Parathyroid adenoma (tissue), 2 donors: ENCODE measurements at regions not wholly inside any gene's neighbourhood (a gene's known extent, or its start where the extent isn't known, plus 50 kb on each side); places are given as distances from the start of the nearest gene placed in this dataset.

Source experiments
- H2AFZ ChIP-seq: fragments of 300-600 bp; sonication (generic); one replicate; pipeline ENCODE4 v1.7.0; 2017; ENCODE audit warnings: antibody characterized with exemption, mild to moderate bottlenecking
- H3K27ac ChIP-seq: fragments of 300-600 bp; sonication (generic); one replicate; pipeline ENCODE4 v1.7.0; 2017
- H3K27me3 ChIP-seq: fragments of 300-600 bp; sonication (generic); one replicate; pipeline ENCODE4 v1.7.0; 2017; ENCODE audit warnings: low read length; ENCODE audit not compliant: control insufficient read depth, insufficient read depth
- H3K36me3 ChIP-seq: fragments of 300-600 bp; sonication (generic); one replicate; pipeline ENCODE4 v1.7.0; 2017; ENCODE audit warnings: low read length; ENCODE audit not compliant: control insufficient read depth, insufficient read depth
- H3K4me1 ChIP-seq: fragments of 300-600 bp; sonication (generic); one replicate; pipeline ENCODE4 v1.7.0; 2017; ENCODE audit warnings: control low read depth
- H3K4me2 ChIP-seq: fragments of 300-600 bp; sonication (generic); one replicate; pipeline ENCODE4 v1.7.0; 2017; ENCODE audit warnings: low read length
- H3K4me3 ChIP-seq: fragments of 300-600 bp; sonication (generic); one replicate; pipeline ENCODE4 v1.7.0; 2017; ENCODE audit warnings: low read depth, low read length
- H3K79me2 ChIP-seq: fragments of 300-600 bp; sonication (generic); one replicate; pipeline ENCODE4 v1.7.0; 2017; ENCODE audit warnings: control low read depth
- H3K9ac ChIP-seq: fragments of 300-600 bp; sonication (generic); one replicate; pipeline ENCODE4 v1.7.0; 2017; ENCODE audit warnings: mild to moderate bottlenecking
- H3K9me3 ChIP-seq: fragments of 300-600 bp; sonication (generic); one replicate; pipeline ENCODE4 v1.7.0; 2017; ENCODE audit warnings: low read length; ENCODE audit not compliant: control insufficient read depth
- TF ChIP-seq, protein P1 (sequence below): fragments of 300-600 bp; sonication (generic); IDR thresholded peaks from one replicate; pipeline ENCODE4 v1.7.0; 2017; ENCODE audit warnings: antibody characterized with exemption, mild to moderate bottlenecking
- donor health status: primary hyperparathyroidism.

- Histone ChIP-seq H3K36me3 (no peaks in the 10 kb centered on the region), H3K9ac (no peak overlapping the region), H3K9me3 (no peaks in the 10 kb centered on the region), H3K4me1 (no peaks in the 10 kb centered on the region), H3K4me3 (no peak overlapping the region), H3K4me2 (no peak overlapping the region), H2AFZ (no peak overlapping the region), H3K79me2 (no peaks in the 10 kb centered on the region), H3K27me3 (no peaks in the 10 kb centered on the region), H3K27ac (no peak overlapping the region)
- TF ChIP-seq, protein P1, sequence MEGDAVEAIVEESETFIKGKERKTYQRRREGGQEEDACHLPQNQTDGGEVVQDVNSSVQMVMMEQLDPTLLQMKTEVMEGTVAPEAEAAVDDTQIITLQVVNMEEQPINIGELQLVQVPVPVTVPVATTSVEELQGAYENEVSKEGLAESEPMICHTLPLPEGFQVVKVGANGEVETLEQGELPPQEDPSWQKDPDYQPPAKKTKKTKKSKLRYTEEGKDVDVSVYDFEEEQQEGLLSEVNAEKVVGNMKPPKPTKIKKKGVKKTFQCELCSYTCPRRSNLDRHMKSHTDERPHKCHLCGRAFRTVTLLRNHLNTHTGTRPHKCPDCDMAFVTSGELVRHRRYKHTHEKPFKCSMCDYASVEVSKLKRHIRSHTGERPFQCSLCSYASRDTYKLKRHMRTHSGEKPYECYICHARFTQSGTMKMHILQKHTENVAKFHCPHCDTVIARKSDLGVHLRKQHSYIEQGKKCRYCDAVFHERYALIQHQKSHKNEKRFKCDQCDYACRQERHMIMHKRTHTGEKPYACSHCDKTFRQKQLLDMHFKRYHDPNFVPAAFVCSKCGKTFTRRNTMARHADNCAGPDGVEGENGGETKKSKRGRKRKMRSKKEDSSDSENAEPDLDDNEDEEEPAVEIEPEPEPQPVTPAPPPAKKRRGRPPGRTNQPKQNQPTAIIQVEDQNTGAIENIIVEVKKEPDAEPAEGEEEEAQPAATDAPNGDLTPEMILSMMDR = no peak
Measured at GRCh38 chr20:55793986-55794385, 211.3 kb downstream of the CBLN4 start.

DNA sequence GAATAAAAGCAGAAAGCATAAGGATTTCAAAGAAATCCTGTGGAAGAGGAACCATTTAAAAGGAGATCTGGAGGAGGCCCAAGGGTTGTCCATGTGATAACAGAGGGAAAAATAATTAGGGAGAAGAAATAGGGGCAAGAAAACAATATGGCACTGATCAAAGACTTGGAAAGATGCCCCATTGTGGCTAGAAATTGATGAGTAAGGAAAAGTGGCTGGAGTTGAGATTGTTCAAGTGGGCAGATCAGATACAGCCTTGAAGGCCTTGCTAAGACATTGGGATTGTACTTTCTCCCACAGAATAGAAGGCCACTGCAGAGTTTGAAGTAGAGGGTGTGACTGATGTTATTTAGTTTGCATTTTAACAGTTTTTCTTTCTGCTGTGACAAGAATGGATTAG is 213.3 kb downstream of the CBLN4 start:
- H3K36me3 ChIP-seq = no peaks in the 10 kb centered on the region
- no peak overlapping the region for H3K9ac ChIP-seq
- no peak overlapping the region for H3K4me2 ChIP-seq
- H3K79me2 ChIP-seq = no peaks in the 10 kb centered on the region
- no peaks in the 10 kb centered on the region for H3K9me3 ChIP-seq
- no peak overlapping the region for H2AFZ ChIP-seq
- no peaks in the 10 kb centered on the region for H3K4me1 ChIP-seq
- H3K27ac ChIP-seq = no peak overlapping the region
- TF ChIP-seq, protein P1 = no peak
- no peak overlapping the region for H3K4me3 ChIP-seq
- H3K27me3 ChIP-seq = no peaks in the 10 kb centered on the region

- no peak overlapping the region for H2AFZ ChIP-seq
- H3K36me3 ChIP-seq = no peaks in the 10 kb centered on the region
- H3K9ac ChIP-seq = no peak overlapping the region
- no peaks in the 10 kb centered on the region for H3K79me2 ChIP-seq
- TF ChIP-seq, protein P1 = no peak
- no peak overlapping the region for H3K27ac ChIP-seq
- no peaks in the 10 kb centered on the region for H3K4me1 ChIP-seq
- H3K9me3 ChIP-seq = no peaks in the 10 kb centered on the region
- no peak overlapping the region for H3K4me3 ChIP-seq
- H3K27me3 ChIP-seq = no peaks in the 10 kb centered on the region
- no peak overlapping the region for H3K4me2 ChIP-seq
Measured at GRCh38 chr20:55790178-55790577, 215.1 kb downstream of the CBLN4 start.

DNA sequence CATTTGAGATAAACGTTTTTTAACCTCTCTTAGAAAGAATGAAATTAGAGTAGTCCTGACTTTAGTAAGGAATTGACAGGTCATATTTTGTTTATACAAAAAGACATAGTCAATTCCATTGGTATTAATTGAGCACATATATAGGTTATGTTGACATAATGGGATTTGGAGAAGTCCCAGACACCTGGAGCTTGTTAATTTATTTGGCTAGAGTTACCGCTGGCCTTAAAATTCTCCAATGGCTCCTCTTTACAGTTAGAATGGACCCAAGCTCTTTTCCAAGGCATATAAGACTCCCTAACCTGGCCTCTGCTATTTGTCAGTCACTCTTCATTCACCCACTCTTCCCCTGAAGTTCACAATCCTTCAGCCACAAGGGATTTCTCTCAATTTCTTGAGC is 221.3 kb downstream of the CBLN4 start:
- Histone ChIP-seq H3K36me3 (no peaks in the 10 kb centered on the region), H3K4me1 (no peaks in the 10 kb centered on the region), H3K27ac (no peak overlapping the region), H3K4me3 (no peak overlapping the region), H3K9ac (no peak overlapping the region), H3K27me3 (no peaks in the 10 kb centered on the region), H3K79me2 (no peaks in the 10 kb centered on the region), H3K9me3 (no peaks in the 10 kb centered on the region), H3K4me2 (no peak overlapping the region), H2AFZ (no peak overlapping the region)
- TF ChIP-seq, protein P1 = no peak

DNA sequence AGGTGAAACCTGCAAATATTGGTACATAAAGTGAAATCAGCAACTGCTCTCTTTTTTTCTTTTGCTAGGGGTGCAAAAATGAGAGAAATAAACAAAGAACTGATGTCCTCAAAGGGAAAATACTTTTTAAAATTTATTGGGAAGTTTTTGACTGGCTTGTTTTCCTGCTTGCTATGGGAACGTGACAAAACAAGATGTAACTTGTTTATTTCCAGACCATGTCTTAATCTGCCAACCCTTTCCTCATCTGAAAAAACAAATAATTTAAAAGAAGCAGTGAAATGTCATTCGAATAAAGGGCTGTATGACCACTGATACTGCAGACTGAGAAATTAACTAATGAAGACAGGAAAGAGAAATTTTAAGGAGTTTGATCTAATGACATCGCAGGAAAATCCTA is 221.9 kb downstream of the CBLN4 start:
- Histone ChIP-seq H3K36me3 (no peaks in the 10 kb centered on the region), H3K9ac (no peak overlapping the region), H3K27me3 (no peaks in the 10 kb centered on the region), H3K79me2 (no peaks in the 10 kb centered on the region), H3K4me2 (no peak overlapping the region), H3K4me3 (no peak overlapping the region), H2AFZ (no peak overlapping the region), H3K27ac (no peak overlapping the region), H3K4me1 (no peaks in the 10 kb centered on the region), H3K9me3 (no peaks in the 10 kb centered on the region)
- TF ChIP-seq, protein P1 = no peak
